Nephron (organoid): ENCODE measurements at regions not wholly inside any gene's neighbourhood (a gene's known extent, or its start where the extent isn't known, plus 50 kb on each side); places are given as distances from the start of the nearest gene placed in this dataset.

Experiments used
- H3K27ac Mint-ChIP-seq, 3 experiments: 2 replicates each; pipeline ENCODE4 v1.8.0; 2020; ENCODE audit warnings: mixed read lengths in 3 of 3, mild to moderate bottlenecking in 2 of 3, moderate library complexity in 1 of 3
- H3K27me3 Mint-ChIP-seq: 2 replicates; pipeline ENCODE4 v1.8.0; 2021; ENCODE audit warnings: low read depth, mild to moderate bottlenecking, moderate library complexity, mixed read lengths
- H3K36me3 Mint-ChIP-seq: 2 replicates; pipeline ENCODE4 v1.8.0; 2020; ENCODE audit warnings: low read depth, mixed read lengths
- H3K4me1 Mint-ChIP-seq: 2 replicates; pipeline ENCODE4 v1.8.0; 2020; ENCODE audit warnings: mixed read lengths
- H3K4me3 Mint-ChIP-seq, 3 experiments: 2 replicates each; pipeline ENCODE4 v1.8.0; 2020; ENCODE audit warnings: mild to moderate bottlenecking in 3 of 3, mixed read lengths in 3 of 3, moderate library complexity in 2 of 3
- H3K9me3 Mint-ChIP-seq: 2 replicates; pipeline ENCODE4 v1.8.0; 2020; ENCODE audit warnings: mixed read lengths
- TF ChIP-seq, protein P1 (sequence below), 3 experiments: fragments of 200-600 bp; sonication (generic); IDR thresholded peaks; one replicate each; pipeline ENCODE4 v1.5.0; 2021; ENCODE audit warnings: antibody characterized with exemption in 3 of 3; ENCODE audit not compliant: unreplicated experiment in 3 of 3

DNA sequence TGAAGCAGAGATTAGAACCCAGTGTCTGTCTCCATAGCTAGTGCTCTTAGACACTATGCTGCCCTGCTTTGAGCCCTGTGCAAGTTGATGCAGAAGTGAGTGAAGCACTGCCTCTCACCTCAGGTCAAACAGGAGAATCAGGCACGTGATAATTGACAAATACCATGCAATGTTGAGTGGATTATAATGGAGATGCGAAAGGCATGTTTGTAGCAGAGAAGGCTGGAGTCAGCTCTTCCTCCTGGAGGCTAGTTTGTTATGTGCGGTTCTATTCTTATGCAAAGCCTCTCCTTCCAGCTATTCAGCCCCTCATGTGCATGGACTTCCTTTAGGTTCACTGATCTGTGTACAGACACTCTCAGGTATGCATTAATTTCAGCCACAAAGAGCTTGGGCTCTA lies 108.5 kb downstream of the MANEA start:
- H3K27ac Mint-ChIP-seq: no peak overlapping the region
- H3K9me3 Mint-ChIP-seq: no peaks in the 10 kb centered on the region
- H3K27me3 Mint-ChIP-seq: no peaks in the 10 kb centered on the region
- H3K4me3 Mint-ChIP-seq: no peak overlapping the region
- H3K36me3 Mint-ChIP-seq: no peaks in the 10 kb centered on the region
- TF ChIP-seq, protein P1, sequence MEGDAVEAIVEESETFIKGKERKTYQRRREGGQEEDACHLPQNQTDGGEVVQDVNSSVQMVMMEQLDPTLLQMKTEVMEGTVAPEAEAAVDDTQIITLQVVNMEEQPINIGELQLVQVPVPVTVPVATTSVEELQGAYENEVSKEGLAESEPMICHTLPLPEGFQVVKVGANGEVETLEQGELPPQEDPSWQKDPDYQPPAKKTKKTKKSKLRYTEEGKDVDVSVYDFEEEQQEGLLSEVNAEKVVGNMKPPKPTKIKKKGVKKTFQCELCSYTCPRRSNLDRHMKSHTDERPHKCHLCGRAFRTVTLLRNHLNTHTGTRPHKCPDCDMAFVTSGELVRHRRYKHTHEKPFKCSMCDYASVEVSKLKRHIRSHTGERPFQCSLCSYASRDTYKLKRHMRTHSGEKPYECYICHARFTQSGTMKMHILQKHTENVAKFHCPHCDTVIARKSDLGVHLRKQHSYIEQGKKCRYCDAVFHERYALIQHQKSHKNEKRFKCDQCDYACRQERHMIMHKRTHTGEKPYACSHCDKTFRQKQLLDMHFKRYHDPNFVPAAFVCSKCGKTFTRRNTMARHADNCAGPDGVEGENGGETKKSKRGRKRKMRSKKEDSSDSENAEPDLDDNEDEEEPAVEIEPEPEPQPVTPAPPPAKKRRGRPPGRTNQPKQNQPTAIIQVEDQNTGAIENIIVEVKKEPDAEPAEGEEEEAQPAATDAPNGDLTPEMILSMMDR (IDR thresholded peaks at IDR 0.05; ENCODE audit: unreplicated experiment in 3 of 3): no peak
- peaks cover 5% of the 10 kb centered on the region for H3K4me1 Mint-ChIP-seq

DNA sequence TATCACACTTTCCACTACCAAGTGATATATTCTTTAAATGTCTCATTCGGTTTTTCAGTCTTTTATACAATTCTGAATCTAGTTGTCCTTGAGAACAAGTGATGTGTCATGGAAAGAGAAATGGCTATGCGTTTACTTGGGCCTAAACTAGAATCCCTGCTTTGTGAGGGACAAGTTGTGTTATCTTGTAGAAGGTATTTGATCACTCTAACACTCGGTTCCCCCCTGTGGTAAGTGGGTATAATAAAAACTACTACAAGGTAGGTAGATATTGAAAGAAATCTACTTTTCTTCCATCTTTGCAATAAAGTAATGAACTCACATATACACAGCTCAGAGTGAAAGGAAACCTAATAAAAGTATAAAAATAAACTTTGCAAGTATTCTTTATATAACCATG lies 108.9 kb downstream of the MANEA start:
- H3K9me3 Mint-ChIP-seq: no peaks in the 10 kb centered on the region
- no peaks in the 10 kb centered on the region for H3K36me3 Mint-ChIP-seq
- H3K4me1 Mint-ChIP-seq: peaks cover 5% of the 10 kb centered on the region
- no peak overlapping the region for H3K4me3 Mint-ChIP-seq
- TF ChIP-seq, protein P1 (IDR thresholded peaks at IDR 0.05; ENCODE audit: unreplicated experiment in 3 of 3): no peak
- no peaks in the 10 kb centered on the region for H3K27me3 Mint-ChIP-seq
- H3K27ac Mint-ChIP-seq: no peak overlapping the region

DNA sequence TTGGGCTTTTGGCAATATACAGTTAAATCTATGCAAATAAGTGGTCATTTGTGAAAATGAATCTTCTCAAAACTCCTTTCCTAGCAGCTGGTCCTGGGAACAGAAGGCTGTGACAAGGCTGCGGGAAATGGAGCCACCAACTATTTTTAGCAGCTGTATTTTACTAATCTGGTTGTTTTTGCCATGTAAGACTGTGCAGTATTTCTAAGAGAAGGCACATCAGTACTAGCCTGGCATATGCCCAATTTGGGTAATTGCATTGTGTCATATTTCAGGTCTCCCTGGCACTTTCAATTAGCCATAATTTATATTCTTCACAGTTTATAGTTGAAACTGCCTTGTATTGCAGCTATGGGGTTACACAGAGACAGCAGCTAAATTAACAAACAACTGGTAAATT lies 109.6 kb downstream of the MANEA start:
- H3K27ac Mint-ChIP-seq: no peak overlapping the region
- H3K36me3 Mint-ChIP-seq: no peaks in the 10 kb centered on the region
- H3K4me1 Mint-ChIP-seq: no peaks in the 10 kb centered on the region
- no peak overlapping the region for H3K4me3 Mint-ChIP-seq
- TF ChIP-seq, protein P1 (IDR thresholded peaks at IDR 0.05; ENCODE audit: unreplicated experiment in 3 of 3): no peak
- no peaks in the 10 kb centered on the region for H3K27me3 Mint-ChIP-seq
- no peaks in the 10 kb centered on the region for H3K9me3 Mint-ChIP-seq

DNA sequence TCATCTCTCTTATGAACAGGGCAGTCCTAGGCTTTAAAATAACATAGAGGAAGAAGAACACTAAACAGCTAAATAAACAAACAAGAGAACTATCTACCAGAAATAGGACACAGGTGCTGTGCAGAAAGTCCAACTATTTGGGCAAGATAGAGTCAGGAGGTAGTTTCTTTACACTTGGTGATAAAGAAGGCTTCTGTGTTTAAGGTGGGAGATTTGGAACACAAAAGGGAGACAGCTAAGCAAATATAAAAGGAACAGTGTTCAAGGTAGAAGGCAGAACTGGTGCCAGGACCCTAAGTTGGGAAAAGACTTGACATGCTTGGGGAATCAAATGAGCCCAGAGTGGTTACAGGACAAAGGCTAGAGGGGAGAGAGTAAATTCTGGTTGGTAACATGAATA lies 110.5 kb downstream of the MANEA start:
- H3K4me3 Mint-ChIP-seq: no peak overlapping the region
- H3K36me3 Mint-ChIP-seq: no peaks in the 10 kb centered on the region
- no peaks in the 10 kb centered on the region for H3K27me3 Mint-ChIP-seq
- H3K4me1 Mint-ChIP-seq: no peaks in the 10 kb centered on the region
- H3K27ac Mint-ChIP-seq: no peak overlapping the region
- H3K9me3 Mint-ChIP-seq: no peaks in the 10 kb centered on the region
- TF ChIP-seq, protein P1 (IDR thresholded peaks at IDR 0.05; ENCODE audit: unreplicated experiment in 3 of 3): no peak

DNA sequence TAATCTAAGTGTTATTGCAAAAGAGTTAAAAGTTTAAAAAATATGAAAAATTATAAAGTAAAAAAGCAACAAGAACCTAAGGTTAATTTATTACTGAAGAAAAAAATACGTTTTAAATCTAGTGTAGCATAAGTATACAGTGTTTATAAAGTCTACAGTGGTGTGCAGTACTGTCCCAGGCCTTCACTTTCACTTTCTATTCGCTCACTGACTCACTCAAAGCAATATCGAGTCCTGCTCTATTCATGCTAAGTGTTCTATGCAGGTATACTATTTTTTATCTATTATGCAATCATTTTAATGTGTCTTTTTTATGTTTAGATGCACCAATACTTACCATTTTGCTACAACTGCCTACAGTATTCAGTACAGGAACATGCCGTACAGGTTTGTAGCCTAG lies 113.0 kb downstream of the MANEA start:
- no peaks in the 10 kb centered on the region for H3K27me3 Mint-ChIP-seq
- TF ChIP-seq, protein P1 (IDR thresholded peaks at IDR 0.05; ENCODE audit: unreplicated experiment in 3 of 3): no peak

DNA sequence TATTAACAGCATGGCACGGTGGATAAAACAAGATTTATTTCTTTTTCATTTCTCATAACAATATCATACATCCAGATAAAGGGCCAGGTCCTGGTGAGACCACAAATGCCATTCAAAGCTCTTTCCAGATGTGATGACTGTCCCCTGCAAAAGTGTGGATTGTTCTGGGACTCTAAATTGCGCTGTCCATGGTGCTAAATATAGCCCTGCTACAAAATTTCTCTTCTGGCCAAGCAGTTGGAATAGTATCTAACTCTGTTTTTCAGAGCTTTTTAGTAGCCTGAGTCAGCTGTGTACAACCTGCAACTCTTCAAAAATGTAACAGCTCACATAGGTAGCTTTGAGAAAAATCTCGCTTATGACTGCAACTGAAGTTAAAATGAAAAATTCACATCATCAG lies 115.8 kb downstream of the MANEA start:
- TF ChIP-seq, protein P1 (IDR thresholded peaks at IDR 0.05; ENCODE audit: unreplicated experiment in 3 of 3): no peak
- H3K27me3 Mint-ChIP-seq: no peaks in the 10 kb centered on the region
- H3K4me1 Mint-ChIP-seq: no peaks in the 10 kb centered on the region
- no peaks in the 10 kb centered on the region for H3K36me3 Mint-ChIP-seq
- H3K27ac Mint-ChIP-seq: no peak overlapping the region
- H3K4me3 Mint-ChIP-seq: no peak overlapping the region
- H3K9me3 Mint-ChIP-seq: no peaks in the 10 kb centered on the region

More for the DNA sequence above, 113.0 kb downstream of the MANEA start:
- Mint-ChIP-seq H3K4me3 (no peak overlapping the region), H3K27ac (no peak overlapping the region), H3K4me1 (no peaks in the 10 kb centered on the region), H3K36me3 (no peaks in the 10 kb centered on the region), H3K9me3 (no peaks in the 10 kb centered on the region)
